ENCODE measurements at regions not wholly inside any gene's neighbourhood (a gene's known extent, or its start where the extent isn't known, plus 50 kb on each side); places are given as distances from the start of the nearest gene placed in this dataset.

- TF ChIP-seq CTCF (IDR thresholded peaks at IDR 0.05; ENCODE audit: insufficient read depth, low read length) (no peak), POLR2AphosphoS5 (IDR thresholded peaks at IDR 0.05; ENCODE audit: low read depth) (no peak), REST (IDR thresholded peaks at IDR 0.05; ENCODE audit: insufficient replicate concordance, low read depth) (no peak), SPI1 (IDR thresholded peaks at IDR 0.05; ENCODE audit: borderline replicate concordance, low read depth) (no peak), GABPA (IDR thresholded peaks at IDR 0.05; ENCODE audit: low read depth) (no peak)
Observed at GRCh38 chrX:42616981-42617380, 161.0 kb downstream of the PPP1R2C start.
